ENCODE measurements at regions not wholly inside any gene's neighbourhood (a gene's known extent, or its start where the extent isn't known, plus 50 kb on each side); places are given as distances from the start of the nearest gene placed in this dataset.

GRCh38 chrX:45261005-45261404 lies 60.3 kb upstream of the DIPK2B start:
- in situ Hi-C loops (cut with MboI; ENCODE audit: low sequenced_read_pairs), result no loop called here

GRCh38 chrX:45258731-45259402 lies 58.2 kb upstream of the DIPK2B start:
- in situ Hi-C loops (cut with MboI; ENCODE audit: low sequenced_read_pairs), result no loop called here

All from HL-60/S4 treated with retinoic acid at 250 ng/mL for 4 days and 3 days (cell line).